B cell (primary cell): ENCODE measurements at regions not wholly inside any gene's neighbourhood (a gene's known extent, or its start where the extent isn't known, plus 50 kb on each side); places are given as distances from the start of the nearest gene placed in this dataset.
"Not testable (repeated sequence)": the region's sequence is repeated elsewhere in the genome, so short reads cannot be mapped to it uniquely, and the experiment has no call there.

Experiments used
- ATAC-seq: fragments of 200-7000 bp; cut with Tn5 transposase; one replicate; pipeline ENCODE4 v1.10.0; 2021; ENCODE audit warnings: low read depth, mild to moderate bottlenecking, moderate number of reproducible peaks, moderate library complexity
- CTCF ChIA-PET: fragments of 350-600 bp; sonication (Branson Sonifier 250); formaldehyde crosslinking; loops from one replicate; lab custom pipeline; 2021; ENCODE audit warnings: antibody characterized with exemption, inconsistent platforms; lab: Charles Lee
- POLR2A ChIA-PET: fragments of 350-600 bp; sonication (Branson Sonifier 250); formaldehyde crosslinking; loops from one replicate; lab custom pipeline; 2021; ENCODE audit warnings: antibody characterized with exemption; lab: Charles Lee
- DNase-seq: peaks from one replicate; pipeline ENCODE4 v3.0.0; 2013
- H2AFZ ChIP-seq: 2 replicates; pipeline ENCODE4 v1.6.1; 2012; ENCODE audit warnings: mild to moderate bottlenecking, low read depth, low read length; ENCODE audit not compliant: insufficient read depth, poor library complexity, severe bottlenecking
- H3K27ac ChIP-seq, 2 donors: 1 replicate in 1 of 2; 2 replicates in 1 of 2; pipeline ENCODE4 v1.5.1; 2012 to 2013; ENCODE audit warnings: low read length in 2 of 2, mild to moderate bottlenecking in 2 of 2, moderate library complexity in 1 of 2
- H3K27me3 ChIP-seq, 4 experiments: fragments of 200-600 bp in 1 of 4; sonication (generic) in 1 of 4; replicated peaks in 1 of 4; 1 replicate in 2 of 4; 2 replicates in 2 of 4; pipeline versions ENCODE4 v1.6.1 to v1.7.0; 2013 to 2016; ENCODE audit warnings: low read length in 3 of 4, mild to moderate bottlenecking in 2 of 4, mixed read lengths in 1 of 4, moderate library complexity in 1 of 4; ENCODE audit not compliant: insufficient read depth in 4 of 4, control insufficient read depth in 3 of 4; ENCODE audit errors: control extremely low read depth in 1 of 4
- H3K36me3 ChIP-seq, 2 experiments: replicated peaks in 1 of 2; 1 replicate in 1 of 2; 2 replicates in 1 of 2; pipeline versions ENCODE4 v1.6.1 to v1.7.1; 2013; ENCODE audit warnings: low read length in 1 of 2; ENCODE audit not compliant: insufficient read depth in 2 of 2, control insufficient read depth in 1 of 2; ENCODE audit errors: control extremely low read depth in 1 of 2, extremely low read depth in 1 of 2
- H3K4me1 ChIP-seq, 2 donors: fragments of 200-600 bp in 1 of 2; sonication (generic) in 1 of 2; 1 replicate in 1 of 2; 2 replicates in 1 of 2; pipeline versions ENCODE4 v1.5.1 to v1.6.1; 2013 to 2017; ENCODE audit warnings: low read length in 2 of 2; ENCODE audit not compliant: control insufficient read depth in 2 of 2, insufficient read depth in 2 of 2
- H3K4me2 ChIP-seq: replicated peaks from 2 replicates; pipeline ENCODE3; 2012; ENCODE audit warnings: mild to moderate bottlenecking, low read depth, low read length; ENCODE audit not compliant: poor library complexity, severe bottlenecking
- H3K4me3 ChIP-seq, 5 experiments: fragments of 200-600 bp in 1 of 5; sonication (generic) in 1 of 5; 1 replicate in 3 of 5; 2 replicates in 2 of 5; pipeline versions ENCODE4 v1.5.1 to v1.7.0; 2011 to 2016; ENCODE audit warnings: low read length in 4 of 5, mild to moderate bottlenecking in 4 of 5, low read depth in 2 of 5, control low read depth in 1 of 5, moderate library complexity in 1 of 5; ENCODE audit not compliant: insufficient read depth in 1 of 5; ENCODE audit errors: control extremely low read depth in 1 of 5, extremely low read depth in 1 of 5
- H3K79me2 ChIP-seq: fragments of 200-600 bp; sonication (generic); one replicate; pipeline ENCODE4 v1.6.0; 2016; ENCODE audit warnings: low read length; ENCODE audit not compliant: control insufficient read depth, insufficient read depth
- H3K9ac ChIP-seq: fragments of 200-600 bp; sonication (generic); 2 replicates; pipeline ENCODE4 v1.6.1; 2017; ENCODE audit warnings: mild to moderate bottlenecking, low read length, moderate library complexity
- H3K9me3 ChIP-seq, 3 donors: one replicate each; pipeline versions ENCODE4 v1.6.1 to v1.7.1; 2013; ENCODE audit warnings: low read length in 2 of 3; ENCODE audit not compliant: control insufficient read depth in 2 of 3, insufficient read depth in 1 of 3; ENCODE audit errors: control extremely low read depth in 1 of 3
- H4K20me1 ChIP-seq: 2 replicates; pipeline ENCODE4 v1.6.0; 2012; ENCODE audit warnings: mild to moderate bottlenecking, low read length; ENCODE audit not compliant: insufficient read depth, control insufficient read depth, poor library complexity, severe bottlenecking
- H3K27ac Mint-ChIP-seq: one replicate; pipeline ENCODE4 v1.8.0; 2021; ENCODE audit warnings: mixed read lengths
- H3K27me3 Mint-ChIP-seq: one replicate; pipeline ENCODE4 v1.8.0; 2021; ENCODE audit warnings: mixed read lengths
- H3K4me1 Mint-ChIP-seq: one replicate; pipeline ENCODE4 v1.8.0; 2021; ENCODE audit warnings: mixed read lengths
- H3K4me3 Mint-ChIP-seq: one replicate; pipeline ENCODE4 v1.8.0; 2021; ENCODE audit warnings: mixed read lengths
- H3K9me3 Mint-ChIP-seq: one replicate; pipeline ENCODE4 v1.8.0; 2022; ENCODE audit warnings: mixed read lengths; ENCODE audit not compliant: insufficient read depth
- CTCF ChIP-seq: fragments of 200-600 bp; IDR thresholded peaks from one replicate; pipeline ENCODE4 v1.8.0; 2022; ENCODE audit warnings: antibody characterized with exemption, mild to moderate bottlenecking
- EZH2 ChIP-seq: IDR thresholded peaks from 2 replicates; pipeline ENCODE4 v1.6.1; 2012; ENCODE audit warnings: borderline replicate concordance, low read depth, mild to moderate bottlenecking, moderate library complexity, low read length; ENCODE audit not compliant: insufficient read depth, poor library complexity, severe bottlenecking
- WGBS: methylation state at CpG from one replicate; pipeline ENCODE4 v1.1.5; 2013; ENCODE audit warnings: missing lambda C conversion rate; ENCODE audit not compliant: insufficient coverage; 5-methylcytosine and 5-hydroxymethylcytosine counted together
- intact Hi-C: fragments of 100-400 bp; cut with micrococcal nuclease; formaldehyde crosslinking; loops from one replicate; pipeline ENCODE4 v1.10.0; 2022

GRCh38 chrX:79026742-79027141 is 81.6 kb downstream of the P2RY10 start:
- H3K4me3 Mint-ChIP-seq, H3K4me3 ChIP-seq, H3K27me3 Mint-ChIP-seq, H3K4me1 Mint-ChIP-seq, H3K79me2 ChIP-seq, H3K27ac ChIP-seq, POLR2A ChIA-PET, H3K36me3 ChIP-seq, H3K4me1 ChIP-seq, CTCF ChIA-PET, ATAC-seq, H3K27ac Mint-ChIP-seq, H2AFZ ChIP-seq, DNase-seq, H3K4me2 ChIP-seq, intact Hi-C loops, H3K9me3 Mint-ChIP-seq, H4K20me1 ChIP-seq, H3K27me3 ChIP-seq, H3K9me3 ChIP-seq, H3K9ac ChIP-seq: not testable (repeated sequence)
- no CpG with 5 or more reads among the region's 2 CpGs for WGBS

- H3K4me3 Mint-ChIP-seq: no peak overlapping the region
- no peaks in the 10 kb centered on the region for H3K27me3 Mint-ChIP-seq
- ChIA-PET CTCF (interaction anchor here (0.9 kb wide), 1 partner anchor 255 kb away, joined by 3 read pairs; no protein-coding TSS in a partner anchor), POLR2A (no interaction called here)
- H3K9me3 ChIP-seq: no peaks in the 10 kb centered on the region
- no peaks in the 10 kb centered on the region for H3K9me3 Mint-ChIP-seq
- H3K4me1 ChIP-seq: no peaks in the 10 kb centered on the region
- no peaks in the 10 kb centered on the region for H3K79me2 ChIP-seq
- no peak overlapping the region for H3K9ac ChIP-seq
- no peak overlapping the region for H3K27ac ChIP-seq
- H3K27ac Mint-ChIP-seq: no peak overlapping the region
- H3K4me3 ChIP-seq: no peak overlapping the region
- no peaks in the 10 kb centered on the region for H3K36me3 ChIP-seq
- DNase-seq (no peak), ATAC-seq (no peak)
- no peaks in the 10 kb centered on the region for H3K27me3 ChIP-seq
- TF ChIP-seq EZH2: no peak
- TF ChIP-seq CTCF: no peak
- no peak overlapping the region for H2AFZ ChIP-seq
- no CpG with 5 or more reads among the region's 1 CpG for WGBS
- H4K20me1 ChIP-seq: no peaks in the 10 kb centered on the region
- H3K4me2 ChIP-seq: no peak overlapping the region
- intact Hi-C loops: no loop called here
- peaks cover 21% of the 10 kb centered on the region for H3K4me1 Mint-ChIP-seq
These were observed 90.2 kb downstream of the P2RY10 start for GRCh38 chrX:79035421-79035820.
